Esophagus mucosa (tissue), 1 donor: ENCODE measurements at regions not wholly inside any gene's neighbourhood (a gene's known extent, or its start where the extent isn't known, plus 50 kb on each side); places are given as distances from the start of the nearest gene placed in this dataset.
A peak's percentile ranks its signal among the peaks of the same experiment; 100 is the strongest.
"Not testable (repeated sequence)": the region's sequence is repeated elsewhere in the genome, so short reads cannot be mapped to it uniquely, and the experiment has no call there.

Source experiments
- ATAC-seq: fragments of 200-7000 bp; cut with Tn5 transposase; one replicate; pipeline ENCODE4 v1.9.1; 2020
- donor health status: DM: yes; HTN: yes; CAD: no.

DNA sequence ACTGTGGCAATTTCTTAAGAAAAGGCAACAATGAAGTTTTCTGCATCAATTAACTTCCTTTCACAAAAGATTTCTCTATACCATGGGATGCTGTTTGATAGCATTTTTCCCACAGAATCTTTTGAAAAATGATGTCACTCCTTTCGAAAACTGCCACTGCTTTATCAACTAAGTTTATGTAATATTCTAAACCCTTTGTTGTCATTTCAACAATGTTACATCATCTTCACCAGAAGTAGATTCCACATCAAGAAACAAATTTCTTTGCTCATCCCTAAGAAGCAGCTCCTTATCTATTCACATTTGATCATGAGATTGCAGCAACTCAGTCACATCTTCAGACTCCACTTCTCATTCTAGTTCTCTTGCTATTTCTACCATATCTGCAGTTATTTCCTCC, 116.1 kb upstream of the KCND3 start:
- ATAC-seq: no peak

DNA sequence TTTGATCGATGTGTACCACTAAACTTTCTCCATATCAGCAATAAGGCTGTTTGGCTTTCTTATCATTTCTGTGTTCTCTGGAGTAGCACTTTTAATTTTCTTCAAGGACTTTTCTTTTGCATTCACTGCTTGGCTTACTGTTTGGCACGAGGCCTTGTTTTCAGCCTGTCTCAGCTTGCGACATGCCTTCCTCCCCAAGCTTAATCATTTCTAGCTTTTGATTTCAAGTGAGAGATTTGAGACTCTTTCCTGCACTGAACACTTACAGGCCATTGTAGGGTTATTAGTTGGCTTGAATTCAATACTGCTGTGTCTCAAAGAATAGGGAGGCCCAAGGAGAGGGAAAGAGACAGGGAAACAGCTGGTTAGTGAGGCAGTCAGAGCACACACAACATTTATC, 120.6 kb upstream of the KCND3 start:
- no peak for ATAC-seq

GRCh38 chr1:112111734-112112133, 122.3 kb upstream of the KCND3 start:
- no peak for ATAC-seq

DNA sequence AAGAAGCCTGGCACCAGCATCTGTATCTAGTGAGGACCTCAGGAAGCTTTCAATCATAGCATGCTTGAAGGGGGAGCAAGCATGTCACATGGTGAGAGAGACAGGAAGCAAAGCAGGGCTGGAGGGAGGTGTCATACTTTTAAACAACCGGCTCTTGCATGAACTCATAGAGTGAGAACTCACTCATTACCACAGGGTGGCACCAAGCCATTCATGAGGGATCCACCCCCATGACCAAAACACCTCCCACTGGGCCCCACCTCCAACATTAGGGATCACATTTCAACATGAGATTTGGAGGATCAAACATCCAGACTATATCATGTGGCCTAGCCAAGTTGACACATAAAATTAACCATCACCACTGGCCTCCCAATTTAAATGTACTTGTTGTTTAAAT, 125.1 kb upstream of the KCND3 start:
- ATAC-seq: no peak

DNA sequence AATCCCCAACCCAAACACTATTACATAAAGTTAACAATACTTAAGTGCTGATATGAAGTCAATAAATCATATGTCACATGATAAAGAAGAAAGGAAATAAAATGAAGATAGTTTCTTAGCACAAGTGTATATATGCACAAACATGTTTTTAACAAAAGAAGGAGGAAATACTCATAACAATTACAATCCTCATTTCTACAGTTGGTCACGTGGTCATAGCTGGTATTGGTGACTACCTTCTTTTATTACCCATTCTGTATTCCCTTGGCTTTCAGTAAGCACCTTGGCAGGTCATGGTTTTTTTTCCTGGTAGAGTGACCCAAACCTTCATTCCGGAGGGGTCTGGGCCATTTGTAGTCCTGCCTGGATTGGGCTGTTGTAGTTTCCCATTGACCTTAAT, 137.1 kb upstream of the KCND3 start:
- ATAC-seq: no peak

DNA sequence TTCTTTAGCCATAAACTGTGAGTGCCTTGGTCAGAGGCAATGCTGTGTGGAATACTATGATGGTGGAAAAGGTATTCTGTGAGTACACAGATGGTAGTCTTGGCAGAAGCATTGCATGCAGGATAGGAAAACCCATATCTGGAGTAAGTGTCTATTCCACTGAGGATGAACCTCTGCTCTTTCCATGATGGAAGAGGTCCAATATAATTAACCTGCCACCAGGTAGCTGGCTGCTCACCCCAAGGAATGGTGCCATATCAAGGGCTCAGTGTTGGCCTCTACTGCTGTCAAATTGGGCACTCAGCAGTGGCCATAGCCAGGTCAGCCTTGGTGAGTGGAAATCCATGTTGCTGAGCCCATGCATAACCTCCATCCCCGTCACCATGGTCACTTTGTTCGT, 138.1 kb upstream of the KCND3 start:
- ATAC-seq: not testable (repeated sequence)

DNA sequence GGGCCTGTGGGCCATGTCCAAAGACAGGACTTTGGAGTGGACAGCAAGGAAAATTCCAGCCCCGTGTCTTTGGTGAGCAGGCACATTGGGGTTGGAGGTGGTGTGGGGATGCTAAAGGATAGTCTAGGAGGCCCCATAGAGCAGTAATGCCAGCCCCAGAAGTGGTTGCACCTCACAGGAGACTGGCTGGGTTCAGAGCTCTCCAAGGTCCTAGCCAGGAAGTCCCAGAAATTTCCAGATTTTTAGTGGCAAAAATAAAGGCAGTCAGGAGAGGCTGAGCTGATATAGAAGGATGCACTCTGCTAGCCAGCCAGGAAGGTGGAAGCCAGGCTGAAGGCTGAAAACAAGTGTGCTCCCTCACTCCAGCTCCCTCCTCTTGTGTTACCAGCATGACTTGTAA, 144.0 kb upstream of the KCND3 start:
- no peak for ATAC-seq

DNA sequence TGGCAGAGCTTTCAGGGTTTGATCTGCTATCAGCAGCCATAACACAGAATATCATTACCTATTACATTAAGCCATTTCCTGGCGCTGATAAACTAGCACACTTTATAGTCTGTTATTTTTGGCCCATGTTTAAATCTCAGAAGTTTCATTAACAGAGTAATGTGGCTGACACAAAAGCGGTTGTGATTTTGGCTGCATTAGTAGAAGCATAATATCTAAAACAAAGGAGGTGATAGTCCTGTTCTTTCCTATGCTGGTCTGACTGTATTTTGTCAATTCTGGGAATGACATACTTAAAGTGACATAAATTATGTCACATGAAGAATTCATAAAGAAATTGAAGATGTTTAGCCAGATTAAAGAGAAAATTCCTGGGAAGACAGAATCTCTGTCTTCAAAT, 151.3 kb upstream of the KCND3 start:
- no peak for ATAC-seq

GRCh38 chr1:112141301-112141700, 151.8 kb upstream of the KCND3 start:
- no peak for ATAC-seq

DNA sequence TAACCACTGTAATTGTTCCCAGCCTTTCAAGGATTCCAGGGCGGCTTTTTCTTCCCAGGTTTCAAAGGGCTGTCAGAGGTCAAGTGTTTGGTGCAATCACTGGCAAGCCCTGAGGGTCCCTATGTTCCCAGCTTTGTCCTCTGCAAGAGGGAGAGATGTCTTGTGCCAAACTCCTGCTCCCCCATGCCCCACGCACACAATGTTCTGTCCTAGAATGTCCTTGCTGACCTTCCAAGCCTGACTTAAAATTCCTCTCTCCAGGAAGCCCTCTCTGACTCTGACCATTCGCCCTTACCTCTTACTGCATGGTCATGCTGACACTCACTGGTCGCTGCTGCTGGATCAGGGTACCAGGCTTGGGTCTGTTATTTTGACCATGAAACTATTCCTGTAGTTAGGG, 152.5 kb upstream of the KCND3 start:
- no peak for ATAC-seq

DNA sequence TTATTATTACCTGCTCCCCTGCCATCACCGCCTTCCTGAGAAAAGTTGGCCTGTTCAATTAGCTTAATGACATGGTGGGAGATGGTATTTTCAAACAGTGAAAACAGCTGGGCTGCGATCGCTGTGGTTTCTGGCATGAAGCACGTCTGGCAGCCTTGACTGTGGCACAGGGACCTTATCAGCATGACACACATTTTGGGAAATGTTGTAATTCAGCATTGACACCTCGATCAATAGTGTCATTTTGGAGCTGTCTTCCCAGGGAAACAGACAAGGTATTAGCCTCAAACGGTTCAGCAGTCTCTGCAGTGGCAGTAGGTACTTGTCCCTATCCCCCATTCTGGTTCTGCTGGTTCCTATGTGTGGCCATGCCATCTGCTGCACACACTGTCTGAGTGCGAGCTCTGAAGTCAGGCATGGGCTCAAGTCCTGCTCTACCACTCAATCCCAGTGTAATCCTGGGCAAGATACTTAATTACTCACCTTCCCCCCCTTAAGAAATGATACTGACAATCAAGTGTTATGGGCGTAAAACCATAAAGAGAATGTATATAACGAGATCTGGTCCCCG, 154.5 kb upstream of the KCND3 start:
- ATAC-seq: no peak

DNA sequence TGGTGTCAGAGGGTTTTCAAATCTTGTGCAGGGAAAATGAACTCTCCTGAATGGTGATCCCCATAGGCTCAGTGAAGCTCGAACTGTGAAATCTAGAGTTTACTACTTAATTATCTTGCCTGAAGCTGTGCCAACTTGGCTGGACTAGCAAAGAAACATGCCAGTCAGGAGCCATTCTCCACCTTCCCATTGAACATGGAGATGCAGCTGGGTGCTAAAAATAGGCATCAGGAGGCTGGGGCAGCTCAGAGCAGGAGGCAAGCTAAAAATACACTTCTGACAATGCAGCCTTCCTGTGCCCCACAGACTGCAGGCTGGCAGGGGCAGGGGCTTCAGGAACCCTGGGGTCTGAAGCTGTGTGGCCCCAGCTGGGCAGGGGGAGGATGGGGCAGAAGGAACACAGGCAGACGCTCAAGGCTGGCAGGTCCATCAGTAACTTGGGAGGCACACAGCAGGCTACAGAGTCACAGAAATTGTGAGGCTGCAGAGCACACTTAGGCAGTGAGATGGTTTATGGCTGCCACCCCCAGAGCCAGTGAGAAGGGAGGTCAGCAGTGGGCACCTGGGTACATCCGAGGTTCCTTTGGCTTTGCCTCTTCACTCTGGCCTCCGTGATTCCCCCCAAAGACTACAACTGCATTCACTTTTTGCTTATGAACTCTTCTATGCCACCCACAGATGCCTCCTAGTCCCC, 155.4 kb upstream of the KCND3 start:
- no peak for ATAC-seq

DNA sequence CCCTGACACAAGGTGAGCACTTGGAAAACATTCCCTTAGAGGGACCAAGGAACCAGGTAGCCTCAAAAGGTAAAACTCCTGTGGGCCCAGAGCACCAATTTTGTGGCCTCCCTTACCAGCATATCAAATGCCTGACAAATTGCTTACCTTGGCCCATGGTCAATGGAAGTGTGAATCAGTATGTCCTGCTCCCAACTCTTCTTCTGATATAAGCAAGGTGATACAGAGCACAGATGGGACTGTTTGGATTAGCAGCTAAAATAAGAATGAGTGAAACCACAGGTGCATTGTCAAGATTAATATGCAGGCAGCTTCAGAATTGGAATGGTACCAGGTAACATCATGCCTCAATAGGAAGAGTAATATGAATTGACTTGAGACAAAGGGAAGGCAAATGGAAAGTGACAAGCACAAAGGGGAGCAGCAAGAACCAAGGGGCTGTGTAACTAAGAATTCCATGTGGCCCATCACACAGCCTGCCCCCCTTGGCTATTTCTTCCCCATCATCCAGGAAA, 156.8 kb upstream of the KCND3 start:
- ATAC-seq: no peak

DNA sequence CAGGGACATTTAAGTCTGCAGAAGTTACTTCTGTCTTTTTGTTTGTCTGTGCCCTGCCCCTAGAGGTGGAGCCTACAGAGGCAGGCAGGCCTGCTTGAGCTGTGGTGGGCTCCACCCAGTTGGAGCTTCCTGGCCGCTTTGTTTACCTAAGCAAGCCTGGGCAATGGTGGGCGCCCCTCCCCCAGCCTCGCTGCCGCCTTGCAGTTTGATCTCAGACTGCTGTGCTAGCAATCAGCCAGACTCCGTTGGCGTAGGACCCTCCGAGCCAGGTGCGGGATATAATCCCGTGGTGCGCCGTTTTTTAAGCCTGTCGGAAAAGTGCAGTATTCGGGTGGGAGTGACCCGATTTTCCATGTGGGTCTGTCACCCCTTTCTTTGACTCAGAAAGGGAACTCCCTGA, 170.7 kb upstream of the KCND3 start:
- ATAC-seq: not testable (repeated sequence)

DNA sequence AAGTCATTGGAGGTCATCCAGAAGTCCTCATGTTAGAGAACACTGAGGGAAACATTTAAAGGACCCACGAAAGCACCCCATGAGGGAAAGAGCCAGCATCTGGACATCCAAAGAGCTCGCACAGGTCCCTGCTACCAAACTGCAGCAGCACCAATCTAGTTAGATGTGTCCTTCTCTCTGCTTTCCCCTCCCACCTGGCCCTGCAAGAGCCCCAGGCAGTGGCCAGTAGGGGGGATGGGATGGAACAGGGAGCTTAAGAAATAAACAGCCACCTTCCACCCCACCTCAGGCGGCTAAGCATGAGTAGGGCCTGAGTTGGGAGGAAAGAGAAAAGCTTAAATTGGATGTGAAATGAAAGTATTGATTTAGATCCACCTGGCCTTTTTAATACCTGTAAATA, 175.9 kb upstream of the KCND3 start:
- no peak for ATAC-seq

GRCh38 chr1:112169517-112169916, 180.0 kb upstream of the KCND3 start:
- no peak for ATAC-seq

GRCh38 chr1:112172294-112172882, 182.9 kb upstream of the KCND3 start:
- ATAC-seq: peak; percentile 55

DNA sequence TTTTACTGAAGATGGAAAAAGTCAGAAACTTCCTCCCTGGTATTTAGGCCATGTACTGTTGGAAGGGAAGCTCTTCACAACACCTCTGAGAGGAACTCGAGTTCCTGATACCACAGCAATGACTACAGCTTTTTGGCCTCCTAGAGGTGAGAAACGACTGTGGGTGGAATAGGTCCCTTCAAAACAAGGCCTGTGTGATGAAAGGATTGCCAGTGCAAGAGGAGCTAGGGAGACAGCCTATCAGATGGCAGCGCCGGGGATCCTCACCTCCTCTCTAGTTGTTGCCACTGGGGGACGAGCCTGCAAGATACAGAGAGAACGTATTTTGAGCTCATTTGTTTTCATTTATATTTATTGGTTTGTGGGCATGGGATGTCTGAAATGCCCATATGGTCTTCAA, 187.8 kb upstream of the KCND3 start:
- ATAC-seq: no peak

DNA sequence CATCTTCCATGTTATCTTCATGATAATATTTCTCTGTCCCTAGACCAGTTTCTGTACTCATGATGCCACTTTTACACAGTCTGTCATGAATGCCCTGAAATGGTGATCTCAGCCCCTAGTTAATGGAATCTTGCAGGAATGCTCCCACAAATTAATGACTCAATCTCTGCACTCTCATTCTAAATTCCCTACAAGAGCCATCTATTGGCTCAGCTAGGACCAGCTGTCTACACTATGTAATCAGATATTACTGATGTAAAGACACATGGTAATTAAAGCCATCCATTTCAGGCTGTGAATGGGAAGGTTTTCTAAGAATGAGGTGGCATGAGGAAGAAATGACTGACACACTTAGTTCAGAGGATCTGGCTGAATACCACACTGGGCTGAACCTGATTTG, 199.1 kb upstream of the KCND3 start:
- no peak for ATAC-seq

GRCh38 chr1:112196008-112196588, 199.9 kb upstream of the CTTNBP2NL start:
- ATAC-seq: no peak

GRCh38 chr1:112196731-112197130, 199.3 kb upstream of the CTTNBP2NL start:
- ATAC-seq: no peak

- ATAC-seq: no peak
Observed at GRCh38 chr1:112209493-112209892, 186.5 kb upstream of the CTTNBP2NL start.

- no peak for ATAC-seq
Observed at GRCh38 chr1:112219267-112219666, 176.7 kb upstream of the CTTNBP2NL start.

GRCh38 chr1:112230232-112230631, 165.8 kb upstream of the CTTNBP2NL start:
- no peak for ATAC-seq
